SK-N-SH (cell line): ENCODE measurements at regions not wholly inside any gene's neighbourhood (a gene's known extent, or its start where the extent isn't known, plus 50 kb on each side); places are given as distances from the start of the nearest gene placed in this dataset.

Source experiments
- CTCF ChIA-PET: fragments of 300-600, 350-600 bp; formaldehyde crosslinking; extraction: SDS; loops from one replicate; lab custom pipeline; 2021; lab: Yijun Ruan, JAX
- POLR2A ChIA-PET: fragments of 350-600 bp; sonication (Branson Sonifier 250); formaldehyde crosslinking; extraction: SDS; loops from one replicate; lab custom pipeline; 2020; ENCODE audit warnings: antibody characterized with exemption, inconsistent platforms; lab: Yijun Ruan, JAX
- DNase-seq: peaks from one replicate; pipeline ENCODE4 v3.0.0; 2012
- H2AFZ ChIP-seq: fragments of 200-600 bp; sonication (generic); 2 replicates; pipeline ENCODE4 v1.8.1; 2016; ENCODE audit warnings: antibody characterized with exemption, mild to moderate bottlenecking, low read depth
- H3F3A ChIP-seq: fragments of 200-600 bp; sonication (generic); replicated peaks from 2 replicates; pipeline ENCODE3; 2016; ENCODE audit warnings: antibody characterized with exemption, mild to moderate bottlenecking; ENCODE audit not compliant: insufficient read depth
- H3K27ac ChIP-seq, 2 experiments: fragments of 200-500 bp in 1 of 2; fragments of 200-600 bp in 1 of 2; sonication (Bioruptor generic) in 1 of 2; sonication (generic), shearing (Covaris generic) in 1 of 2; 2 replicates each; pipeline versions ENCODE4 v1.5.1 to v1.6.1; 2014 to 2016; ENCODE audit warnings: low read depth in 2 of 2, inconsistent platforms in 1 of 2, low read length in 1 of 2, mild to moderate bottlenecking in 1 of 2, mixed read lengths in 1 of 2
- H3K27me3 ChIP-seq: fragments of 200-600 bp; sonication (generic), shearing (Covaris generic); 2 replicates; pipeline ENCODE4 v1.6.1; 2016; ENCODE audit warnings: mixed run types; ENCODE audit not compliant: insufficient read depth
- H3K36me3 ChIP-seq, 2 experiments: fragments of 200-500 bp in 1 of 2; fragments of 200-600 bp in 1 of 2; sonication (Bioruptor generic) in 1 of 2; sonication (generic) in 1 of 2; replicated peaks in 1 of 2; 2 replicates each; pipeline versions ENCODE3 to v1.5.1; 2014 to 2016; ENCODE audit warnings: low read length in 1 of 2, mild to moderate bottlenecking in 1 of 2; ENCODE audit not compliant: insufficient read depth in 2 of 2, control insufficient read depth in 1 of 2
- H3K4me1 ChIP-seq, 2 experiments: fragments of 200-500 bp in 1 of 2; fragments of 200-600 bp in 1 of 2; sonication (Bioruptor generic) in 1 of 2; sonication (generic), shearing (Covaris generic) in 1 of 2; 2 replicates each; pipeline versions ENCODE4 v1.5.1 to v1.6.1; 2014 to 2016; ENCODE audit warnings: low read depth in 1 of 2, low read length in 1 of 2, mixed run types in 1 of 2; ENCODE audit not compliant: insufficient read depth in 2 of 2, control insufficient read depth in 1 of 2
- H3K4me2 ChIP-seq: fragments of 200-600 bp; sonication (generic), shearing (Covaris generic); 2 replicates; pipeline ENCODE4 v1.6.1; 2017; ENCODE audit warnings: mixed run types
- H3K4me3 ChIP-seq, 2 experiments: fragments of 200-500 bp in 1 of 2; fragments of 200-600 bp in 1 of 2; sonication (Bioruptor generic) in 1 of 2; sonication (generic), shearing (Covaris generic) in 1 of 2; 2 replicates each; pipeline versions ENCODE4 v1.5.1 to v1.8.1; 2014 to 2016; ENCODE audit warnings: low read depth in 2 of 2, inconsistent platforms in 1 of 2, low read length in 1 of 2, mild to moderate bottlenecking in 1 of 2, mixed read lengths in 1 of 2, moderate library complexity in 1 of 2
- H3K79me2 ChIP-seq: fragments of 200-600 bp; sonication (generic); 2 replicates; pipeline ENCODE4 v1.8.1; 2017; ENCODE audit warnings: mild to moderate bottlenecking; ENCODE audit not compliant: insufficient read depth
- H3K9ac ChIP-seq: fragments of 200-600 bp; sonication (generic); 2 replicates; pipeline ENCODE4 v1.6.1; 2017; ENCODE audit warnings: mixed run types
- H3K9me2 ChIP-seq: fragments of 200-600 bp; sonication (generic); 2 replicates; pipeline ENCODE4 v1.6.1; 2017; ENCODE audit warnings: mixed run types
- H3K9me3 ChIP-seq: fragments of 200-600 bp; sonication (generic); 2 replicates; pipeline ENCODE4 v1.6.1; 2017; ENCODE audit warnings: mixed run types, mild to moderate bottlenecking, moderate library complexity
- H4K20me1 ChIP-seq: fragments of 200-600 bp; sonication (generic); 2 replicates; pipeline ENCODE4 v1.6.1; 2017; ENCODE audit warnings: mild to moderate bottlenecking, mixed run types; ENCODE audit not compliant: insufficient read depth
- CHD2 ChIP-seq: fragments of 150-350 bp; IDR thresholded peaks from 2 replicates; pipeline ENCODE4 v1.6.1; 2018; ENCODE audit warnings: low read length; ENCODE audit not compliant: partially characterized antibody
- ELF1 ChIP-seq: IDR thresholded peaks from 2 replicates; pipeline ENCODE4 v1.4.0; 2012
- EZH2phosphoT487 ChIP-seq: fragments of 200-600 bp; sonication (generic); IDR thresholded peaks from 2 replicates; pipeline ENCODE4 v1.6.1; 2017; ENCODE audit warnings: low read depth, mixed run types, mild to moderate bottlenecking, antibody characterized with exemption, moderate library complexity, borderline replicate concordance
- FOSL2 ChIP-seq: IDR thresholded peaks from 2 replicates; pipeline ENCODE4 v1.4.0; 2012; ENCODE audit warnings: low read depth, mild to moderate bottlenecking, moderate library complexity, borderline replicate concordance
- FOXJ3 ChIP-seq: sonication (generic); formaldehyde crosslinking; IDR thresholded peaks from 2 replicates; pipeline ENCODE4 v1.5.1; 2020; ENCODE audit warnings: mild to moderate bottlenecking, missing genetic modification reagents
- FOXM1 ChIP-seq: IDR thresholded peaks from 2 replicates; pipeline ENCODE4 v1.4.0; 2012; ENCODE audit warnings: low read depth, mild to moderate bottlenecking
- GABPA ChIP-seq: IDR thresholded peaks from 2 replicates; pipeline ENCODE4 v1.4.0; 2012; ENCODE audit warnings: low read depth, mild to moderate bottlenecking
- GATA2 ChIP-seq: sonication (generic); formaldehyde crosslinking; IDR thresholded peaks from 2 replicates; pipeline ENCODE4 v1.5.0; 2020; ENCODE audit warnings: mild to moderate bottlenecking, missing genetic modification reagents
- JUND ChIP-seq: IDR thresholded peaks from 2 replicates; pipeline ENCODE4 v1.4.0; 2012
- MEF2A ChIP-seq: IDR thresholded peaks from 2 replicates; pipeline ENCODE4 v1.4.0; 2012; ENCODE audit warnings: low read depth, borderline replicate concordance
- MXI1 ChIP-seq: IDR thresholded peaks from 2 replicates; pipeline ENCODE4 v1.6.1; 2012; ENCODE audit warnings: mild to moderate bottlenecking, low read depth, low read length, improper control_type of control experiment
- NFIC ChIP-seq: IDR thresholded peaks from 2 replicates; pipeline ENCODE4 v1.4.0; 2012; ENCODE audit warnings: borderline replicate concordance
- NRF1 ChIP-seq: IDR thresholded peaks from 2 replicates; pipeline ENCODE4 v1.6.1; 2012; ENCODE audit warnings: low read depth, mild to moderate bottlenecking, low read length
- POLR2AphosphoS5 ChIP-seq: IDR thresholded peaks from 2 replicates; pipeline ENCODE4 v1.6.1; 2012; ENCODE audit warnings: low read depth, low read length
- RCOR1 ChIP-seq: fragments of 150-350 bp; IDR thresholded peaks from 2 replicates; pipeline ENCODE4 v1.6.1; 2017; ENCODE audit warnings: antibody characterized with exemption, low read length
- TAF1 ChIP-seq: IDR thresholded peaks from 2 replicates; pipeline ENCODE4 v1.6.1; 2012; ENCODE audit warnings: low read depth, mild to moderate bottlenecking, low read length, moderate library complexity, borderline replicate concordance
- TEAD4 ChIP-seq: IDR thresholded peaks from 2 replicates; pipeline ENCODE4 v1.4.0; 2012; ENCODE audit warnings: mild to moderate bottlenecking, borderline replicate concordance; ENCODE audit not compliant: insufficient read depth
- YY1 ChIP-seq: IDR thresholded peaks from 2 replicates; pipeline ENCODE4 v1.4.0; 2012; ENCODE audit warnings: low read depth, mild to moderate bottlenecking
- WGBS: methylation state at CpG from one replicate; pipeline ENCODE4 v1.1.6; 2017; ENCODE audit warnings: low lambda C conversion rate; 5-methylcytosine and 5-hydroxymethylcytosine counted together
- TF ChIP-seq, protein P1 (sequence below): IDR thresholded peaks from 2 replicates; pipeline ENCODE4 v1.6.1; 2012; ENCODE audit warnings: mild to moderate bottlenecking, low read depth, low read length, moderate library complexity
- TF ChIP-seq, protein P2 (sequence below): IDR thresholded peaks from 2 replicates; pipeline ENCODE4 v1.4.0; 2012; ENCODE audit warnings: low read depth, borderline replicate concordance
- TF ChIP-seq, protein P3 (sequence below): IDR thresholded peaks from 2 replicates; pipeline ENCODE4 v1.4.0; 2012; ENCODE audit warnings: low read depth

DNA sequence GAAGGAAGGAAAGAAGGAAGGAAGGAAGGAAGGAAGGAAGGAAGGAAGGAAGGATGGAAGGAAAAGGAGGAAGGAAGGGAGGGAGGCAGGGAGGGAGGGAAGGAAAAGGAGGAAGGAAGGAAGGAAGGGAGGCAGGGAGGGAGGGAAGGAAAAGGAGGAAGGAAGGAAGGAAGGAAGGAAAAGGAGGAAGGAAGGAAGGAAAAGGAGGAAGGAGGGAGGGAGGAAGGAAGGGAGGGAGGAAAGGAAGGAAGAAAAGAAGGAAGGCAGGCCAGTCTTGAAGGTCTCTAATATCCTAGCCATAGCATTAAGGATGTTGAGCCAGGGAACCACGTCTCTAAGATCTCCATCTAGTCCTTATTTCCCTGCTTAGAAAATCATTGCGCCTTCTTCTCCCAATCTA is 78.8 kb downstream of the TMPRSS5 start (continued):
- TF ChIP-seq, protein P1, sequence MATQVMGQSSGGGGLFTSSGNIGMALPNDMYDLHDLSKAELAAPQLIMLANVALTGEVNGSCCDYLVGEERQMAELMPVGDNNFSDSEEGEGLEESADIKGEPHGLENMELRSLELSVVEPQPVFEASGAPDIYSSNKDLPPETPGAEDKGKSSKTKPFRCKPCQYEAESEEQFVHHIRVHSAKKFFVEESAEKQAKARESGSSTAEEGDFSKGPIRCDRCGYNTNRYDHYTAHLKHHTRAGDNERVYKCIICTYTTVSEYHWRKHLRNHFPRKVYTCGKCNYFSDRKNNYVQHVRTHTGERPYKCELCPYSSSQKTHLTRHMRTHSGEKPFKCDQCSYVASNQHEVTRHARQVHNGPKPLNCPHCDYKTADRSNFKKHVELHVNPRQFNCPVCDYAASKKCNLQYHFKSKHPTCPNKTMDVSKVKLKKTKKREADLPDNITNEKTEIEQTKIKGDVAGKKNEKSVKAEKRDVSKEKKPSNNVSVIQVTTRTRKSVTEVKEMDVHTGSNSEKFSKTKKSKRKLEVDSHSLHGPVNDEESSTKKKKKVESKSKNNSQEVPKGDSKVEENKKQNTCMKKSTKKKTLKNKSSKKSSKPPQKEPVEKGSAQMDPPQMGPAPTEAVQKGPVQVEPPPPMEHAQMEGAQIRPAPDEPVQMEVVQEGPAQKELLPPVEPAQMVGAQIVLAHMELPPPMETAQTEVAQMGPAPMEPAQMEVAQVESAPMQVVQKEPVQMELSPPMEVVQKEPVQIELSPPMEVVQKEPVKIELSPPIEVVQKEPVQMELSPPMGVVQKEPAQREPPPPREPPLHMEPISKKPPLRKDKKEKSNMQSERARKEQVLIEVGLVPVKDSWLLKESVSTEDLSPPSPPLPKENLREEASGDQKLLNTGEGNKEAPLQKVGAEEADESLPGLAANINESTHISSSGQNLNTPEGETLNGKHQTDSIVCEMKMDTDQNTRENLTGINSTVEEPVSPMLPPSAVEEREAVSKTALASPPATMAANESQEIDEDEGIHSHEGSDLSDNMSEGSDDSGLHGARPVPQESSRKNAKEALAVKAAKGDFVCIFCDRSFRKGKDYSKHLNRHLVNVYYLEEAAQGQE = no peak
- TF ChIP-seq NFIC = no peak
- TF ChIP-seq TEAD4 = no peak
- no peak for TF ChIP-seq RCOR1
- TF ChIP-seq CHD2 = no peak
- TF ChIP-seq MEF2A = no peak
- TF ChIP-seq, protein P2, sequence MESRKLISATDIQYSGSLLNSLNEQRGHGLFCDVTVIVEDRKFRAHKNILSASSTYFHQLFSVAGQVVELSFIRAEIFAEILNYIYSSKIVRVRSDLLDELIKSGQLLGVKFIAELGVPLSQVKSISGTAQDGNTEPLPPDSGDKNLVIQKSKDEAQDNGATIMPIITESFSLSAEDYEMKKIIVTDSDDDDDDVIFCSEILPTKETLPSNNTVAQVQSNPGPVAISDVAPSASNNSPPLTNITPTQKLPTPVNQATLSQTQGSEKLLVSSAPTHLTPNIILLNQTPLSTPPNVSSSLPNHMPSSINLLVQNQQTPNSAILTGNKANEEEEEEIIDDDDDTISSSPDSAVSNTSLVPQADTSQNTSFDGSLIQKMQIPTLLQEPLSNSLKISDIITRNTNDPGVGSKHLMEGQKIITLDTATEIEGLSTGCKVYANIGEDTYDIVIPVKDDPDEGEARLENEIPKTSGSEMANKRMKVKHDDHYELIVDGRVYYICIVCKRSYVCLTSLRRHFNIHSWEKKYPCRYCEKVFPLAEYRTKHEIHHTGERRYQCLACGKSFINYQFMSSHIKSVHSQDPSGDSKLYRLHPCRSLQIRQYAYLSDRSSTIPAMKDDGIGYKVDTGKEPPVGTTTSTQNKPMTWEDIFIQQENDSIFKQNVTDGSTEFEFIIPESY = no peak
- TF ChIP-seq FOXJ3 (CRISPR knock-in tag) = no peak
- no peak for TF ChIP-seq FOSL2
- no peak for TF ChIP-seq JUND
- TF ChIP-seq, protein P3, sequence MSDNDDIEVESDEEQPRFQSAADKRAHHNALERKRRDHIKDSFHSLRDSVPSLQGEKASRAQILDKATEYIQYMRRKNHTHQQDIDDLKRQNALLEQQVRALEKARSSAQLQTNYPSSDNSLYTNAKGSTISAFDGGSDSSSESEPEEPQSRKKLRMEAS = no peak

DNA sequence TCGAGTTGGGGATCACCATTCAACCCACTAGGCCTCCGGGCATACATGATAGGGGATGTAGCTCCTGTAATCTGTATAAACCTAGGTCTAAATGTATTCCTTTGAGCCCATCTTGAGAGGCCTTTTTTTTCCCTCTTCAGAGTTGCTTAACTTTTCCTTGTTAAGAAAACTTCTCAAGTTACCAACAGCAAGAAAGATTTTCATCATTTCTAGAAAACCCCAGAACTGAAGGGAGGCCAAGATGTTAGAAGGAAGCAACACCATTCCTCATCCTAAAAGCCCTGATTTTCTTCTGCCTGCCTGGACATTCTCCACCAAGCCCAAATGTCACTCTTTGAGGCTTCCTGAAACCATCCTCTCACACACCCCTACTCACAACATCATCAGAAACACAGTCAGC is 79.4 kb downstream of the TMPRSS5 start:
- H3K9ac ChIP-seq = no peak overlapping the region
- H3K27ac ChIP-seq = no peak overlapping the region
- DNase-seq = no peak
- no peaks in the 10 kb centered on the region for H3K36me3 ChIP-seq
- H3K9me2 ChIP-seq = no peaks in the 10 kb centered on the region
- H3K27me3 ChIP-seq = no peaks in the 10 kb centered on the region; the same call in 1 of the 2 replicates
- POLR2A ChIA-PET = no interaction called here
- H3K4me3 ChIP-seq = no peak overlapping the region
- H4K20me1 ChIP-seq = no peaks in the 10 kb centered on the region
- H2AFZ ChIP-seq = no peak overlapping the region
- CTCF ChIA-PET = no interaction called here
- WGBS = 19% methylated on average over 2 of the region's 2 CpGs
- H3K79me2 ChIP-seq = no peaks in the 10 kb centered on the region
- H3K4me2 ChIP-seq = no peak overlapping the region
- no peaks in the 10 kb centered on the region; a peak in 1 of 4 replicates for H3K4me1 ChIP-seq
- H3F3A ChIP-seq = no peaks in the 10 kb centered on the region
- H3K9me3 ChIP-seq = no peaks in the 10 kb centered on the region
- TF ChIP-seq NRF1 (no peak), ELF1 (no peak), EZH2phosphoT487 (no peak), GABPA (no peak), FOXM1 (no peak), JUND (no peak), POLR2AphosphoS5 (no peak), TAF1 (no peak), GATA2 (CRISPR knock-in tag) (no peak), RCOR1 (no peak), YY1 (no peak), MXI1 (no peak), CHD2 (no peak)
- TF ChIP-seq, protein P1 = no peak
- TF ChIP-seq, protein P2 = no peak
- TF ChIP-seq, protein P3 = no peak
